GM13976 (cell line): ENCODE measurements at regions not wholly inside any gene's neighbourhood (a gene's known extent, or its start where the extent isn't known, plus 50 kb on each side); places are given as distances from the start of the nearest gene placed in this dataset.

Source experiments
- DNase-seq: peaks from one replicate; pipeline ENCODE4 v3.0.0; 2012; ENCODE audit warnings: low spot score
- CTCF ChIP-seq: IDR thresholded peaks from 2 replicates; pipeline ENCODE4 v1.5.1; 2012; ENCODE audit warnings: borderline replicate concordance, mild to moderate bottlenecking; ENCODE audit not compliant: insufficient read depth; ENCODE audit errors: extremely low read depth, missing control alignments, control extremely low read depth
- in situ Hi-C: fragments of 300-500 bp; cut with MboI; formaldehyde crosslinking; loops from one replicate; pipeline ENCODE4 v1.12.0; 2022; ENCODE audit warnings: low sequenced_read_pairs, mixed read lengths, inconsistent platforms; ENCODE audit not compliant: unreplicated experiment

- TF ChIP-seq CTCF: no peak
- in situ Hi-C loops: no loop called here
- no peak for DNase-seq
Observed at GRCh38 chr15:62896969-62897486, 145.5 kb upstream of the TPM1 start.

- no peak for DNase-seq
- in situ Hi-C loops: no loop called here
- TF ChIP-seq CTCF: no peak
Observed at GRCh38 chr15:62897634-62898033, 144.9 kb upstream of the TPM1 start.

GRCh38 chr15:62899090-62899493, 143.5 kb upstream of the TPM1 start:
- no peak for TF ChIP-seq CTCF
- in situ Hi-C loops: no loop called here
- no peak for DNase-seq

- DNase-seq: no peak
Observed at GRCh38 chr15:62900071-62900802, 142.3 kb upstream of the TPM1 start.

GRCh38 chr15:62901087-62901486, 141.5 kb upstream of the TPM1 start:
- in situ Hi-C loops: no loop called here
- no peak for DNase-seq
- no peak for TF ChIP-seq CTCF

More at GRCh38 chr15:62900071-62900802, 142.3 kb upstream of the TPM1 start:
- in situ Hi-C loops: no loop called here
- no peak for TF ChIP-seq CTCF

GRCh38 chr15:62901909-62902546, 140.5 kb upstream of the TPM1 start:
- no peak for TF ChIP-seq CTCF
- no peak for DNase-seq
- in situ Hi-C loops: no loop called here
